Upper lobe of left lung (tissue), 6 donors: ENCODE measurements at regions not wholly inside any gene's neighbourhood (a gene's known extent, or its start where the extent isn't known, plus 50 kb on each side); places are given as distances from the start of the nearest gene placed in this dataset.
A peak's percentile ranks its signal among the peaks of the same experiment; 100 is the strongest.

Source experiments
- ATAC-seq, 2 donors: fragments of 200-7000 bp; cut with Tn5 transposase; one replicate each; pipeline ENCODE4 v1.9.1; 2022; ENCODE audit warnings: mild to moderate bottlenecking in 2 of 2, moderate library complexity in 2 of 2; ENCODE audit not compliant: low FRiP score in 2 of 2
- DNase-seq, 2 donors: peaks; one replicate each; pipeline ENCODE4 v3.0.0-alpha.2; 2019 to 2020
- H3K27ac ChIP-seq, 4 donors: fragments of 200-600 bp; sonication (generic); one replicate each; pipeline ENCODE4 v1.5.1; 2016 to 2019
- H3K27me3 ChIP-seq, 4 donors: fragments of 200-600 bp; sonication (generic); one replicate each; pipeline ENCODE4 v1.5.1; 2017 to 2019
- H3K36me3 ChIP-seq, 4 donors: fragments of 200-600 bp; sonication (generic); one replicate each; pipeline ENCODE4 v1.5.1; 2016 to 2019
- H3K4me1 ChIP-seq, 4 donors: fragments of 200-600 bp; sonication (generic); one replicate each; pipeline ENCODE4 v1.5.1; 2018 to 2019
- H3K4me3 ChIP-seq, 4 donors: fragments of 200-600 bp; sonication (generic); one replicate each; pipeline ENCODE4 v1.5.1; 2017 to 2019; ENCODE audit warnings: mild to moderate bottlenecking in 2 of 4, moderate library complexity in 1 of 4
- H3K9me3 ChIP-seq, 4 donors: fragments of 200-600 bp; sonication (generic); one replicate each; pipeline ENCODE4 v1.5.1; 2018 to 2019
- EP300 ChIP-seq, 4 donors: sonication (generic); formaldehyde crosslinking; IDR thresholded peaks; one replicate each; pipeline ENCODE4 v1.5.1; 2017; ENCODE audit warnings: antibody characterized with exemption in 4 of 4, control low read depth in 2 of 4
- POLR2A ChIP-seq, 4 donors: fragments of 450-650 bp; IDR thresholded peaks; one replicate each; pipeline ENCODE4 v1.5.1; 2016 to 2017; ENCODE audit warnings: antibody characterized with exemption in 4 of 4, mild to moderate bottlenecking in 2 of 4
- POLR2AphosphoS5 ChIP-seq, 2 donors: sonication (generic); formaldehyde crosslinking; IDR thresholded peaks; one replicate each; pipeline ENCODE4 v1.5.1; 2017; ENCODE audit warnings: antibody characterized with exemption in 2 of 2
- WGBS, 2 donors: methylation state at CpG; one replicate each; pipeline ENCODE4 v1.1.5; 2017 to 2018; 5-methylcytosine and 5-hydroxymethylcytosine counted together
- TF ChIP-seq, protein P1 (sequence below), 6 experiments: fragments of 450-650 bp in 4 of 6; fragments of 200-600 bp in 2 of 6; sonication (generic) in 2 of 6; IDR thresholded peaks; one replicate each; pipeline ENCODE4 v1.5.1; 2016 to 2019; ENCODE audit warnings: antibody characterized with exemption in 6 of 6
- donor health status: DM: no; HTN: no; CAD: no; lungs with moderate emphysema.
- donor health status: DM: no; HTN: yes; CAD: no; lungs with severe emphysema.

DNA sequence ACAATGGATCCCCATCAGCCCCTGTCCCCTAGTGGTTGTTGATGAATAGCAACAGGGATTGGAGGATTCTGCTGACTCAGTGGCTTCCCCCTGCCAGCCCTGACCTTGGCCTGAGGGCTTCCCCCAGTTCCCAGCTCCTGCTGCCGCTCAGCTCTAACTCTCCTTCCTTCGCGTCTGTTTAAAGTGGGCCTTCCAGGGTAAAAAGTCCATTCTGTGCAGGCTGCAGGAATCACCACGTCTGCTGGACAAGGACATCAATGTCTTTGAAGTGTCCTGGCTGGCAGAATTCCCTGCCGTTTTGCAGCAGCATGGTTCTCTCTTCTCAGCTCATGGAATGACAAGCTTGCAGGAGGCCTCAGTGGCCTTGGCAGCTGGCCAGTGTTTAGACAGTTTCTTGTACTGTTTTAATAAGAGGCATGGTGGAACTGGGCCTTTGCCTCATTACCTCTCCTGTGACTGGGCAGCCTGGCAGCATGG lies 152.5 kb upstream of the STX18 start:
- ATAC-seq (peak in 1 of 2 donors; percentile 25), DNase-seq (no peak)
- Histone ChIP-seq H3K4me1 (no peaks in the 10 kb centered on the region), H3K27me3 (no peaks in the 10 kb centered on the region), H3K4me3 (no peak overlapping the region), H3K27ac (no peak overlapping the region), H3K9me3 (no peaks in the 10 kb centered on the region), H3K36me3 (no peaks in the 10 kb centered on the region)
- 65 to 73% methylated on average over 5 of the region's 5 CpGs for WGBS, 2 donors
- TF ChIP-seq POLR2AphosphoS5 (IDR thresholded peaks at IDR 0.05) (no peak), POLR2A (IDR thresholded peaks at IDR 0.05) (no peak), EP300 (IDR thresholded peaks at IDR 0.05) (no peak)
- TF ChIP-seq, protein P1, sequence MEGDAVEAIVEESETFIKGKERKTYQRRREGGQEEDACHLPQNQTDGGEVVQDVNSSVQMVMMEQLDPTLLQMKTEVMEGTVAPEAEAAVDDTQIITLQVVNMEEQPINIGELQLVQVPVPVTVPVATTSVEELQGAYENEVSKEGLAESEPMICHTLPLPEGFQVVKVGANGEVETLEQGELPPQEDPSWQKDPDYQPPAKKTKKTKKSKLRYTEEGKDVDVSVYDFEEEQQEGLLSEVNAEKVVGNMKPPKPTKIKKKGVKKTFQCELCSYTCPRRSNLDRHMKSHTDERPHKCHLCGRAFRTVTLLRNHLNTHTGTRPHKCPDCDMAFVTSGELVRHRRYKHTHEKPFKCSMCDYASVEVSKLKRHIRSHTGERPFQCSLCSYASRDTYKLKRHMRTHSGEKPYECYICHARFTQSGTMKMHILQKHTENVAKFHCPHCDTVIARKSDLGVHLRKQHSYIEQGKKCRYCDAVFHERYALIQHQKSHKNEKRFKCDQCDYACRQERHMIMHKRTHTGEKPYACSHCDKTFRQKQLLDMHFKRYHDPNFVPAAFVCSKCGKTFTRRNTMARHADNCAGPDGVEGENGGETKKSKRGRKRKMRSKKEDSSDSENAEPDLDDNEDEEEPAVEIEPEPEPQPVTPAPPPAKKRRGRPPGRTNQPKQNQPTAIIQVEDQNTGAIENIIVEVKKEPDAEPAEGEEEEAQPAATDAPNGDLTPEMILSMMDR (IDR thresholded peaks at IDR 0.05) = no peak

DNA sequence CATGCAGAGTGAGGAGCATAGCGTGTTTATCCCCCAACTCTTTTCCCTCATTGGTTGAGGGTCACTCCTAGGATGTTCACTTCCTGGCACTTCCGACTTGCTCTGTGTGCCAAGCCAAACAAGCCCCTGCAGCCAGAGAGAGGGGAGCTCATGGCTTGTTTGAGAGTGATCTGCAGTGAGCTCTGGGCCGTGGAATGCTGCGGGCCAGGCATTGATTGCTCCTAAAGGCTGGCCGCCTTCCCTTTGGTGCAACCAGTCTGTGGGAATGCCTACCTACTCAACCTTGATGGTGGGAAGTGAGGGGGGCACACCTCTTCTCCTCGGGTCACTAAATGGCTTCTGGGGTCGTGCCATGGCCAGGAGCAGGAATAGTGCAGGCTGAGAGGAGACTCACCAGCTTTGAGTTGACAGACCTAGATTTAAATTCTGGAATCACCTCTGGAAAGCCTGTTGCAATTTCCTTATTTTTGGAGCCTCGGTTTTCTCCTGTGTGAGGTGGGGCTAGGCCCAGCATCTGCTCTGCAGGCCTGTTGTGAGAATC lies 152.0 kb upstream of the STX18 start:
- TF ChIP-seq POLR2AphosphoS5 (IDR thresholded peaks at IDR 0.05) = no peak
- Histone ChIP-seq H3K27me3 (no peaks in the 10 kb centered on the region), H3K27ac (no peak overlapping the region), H3K9me3 (no peaks in the 10 kb centered on the region), H3K36me3 (no peaks in the 10 kb centered on the region), H3K4me3 (no peak overlapping the region), H3K4me1 (no peaks in the 10 kb centered on the region)
- WGBS, 2 donors = 64 to 88% methylated on average over 3 to 8 of the region's 8 CpGs
- ATAC-seq (no peak), DNase-seq (no peak)

DNA sequence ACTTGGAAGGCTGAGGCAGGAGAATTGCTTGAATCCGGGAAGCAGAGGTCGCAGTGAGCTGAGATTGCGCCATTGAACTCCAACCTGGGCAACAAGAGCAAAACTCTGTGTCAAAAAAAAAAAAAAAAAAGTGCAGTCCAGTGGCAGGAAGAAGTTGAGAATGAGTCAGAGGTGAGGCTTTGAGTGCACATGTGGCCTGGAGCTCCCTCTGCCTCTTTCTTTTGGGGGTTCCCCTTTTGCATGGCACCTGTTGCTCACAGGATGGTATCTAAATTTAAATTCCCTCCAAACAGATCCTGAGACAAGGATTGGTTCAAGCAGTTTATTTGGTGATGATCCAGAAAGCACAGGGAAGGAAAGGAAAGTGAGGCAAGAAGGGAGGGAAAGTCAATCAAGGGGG lies 151.4 kb upstream of the STX18 start:
- no peaks in the 10 kb centered on the region for H3K9me3 ChIP-seq
- 86 to 87% methylated on average over 3 of the region's 3 CpGs for WGBS, 2 donors
- DNase-seq (no peak), ATAC-seq (no peak)
- no peak overlapping the region for H3K4me3 ChIP-seq
- TF ChIP-seq POLR2AphosphoS5 (IDR thresholded peaks at IDR 0.05) (no peak), POLR2A (IDR thresholded peaks at IDR 0.05) (no peak), EP300 (IDR thresholded peaks at IDR 0.05) (no peak)
- TF ChIP-seq, protein P1 (IDR thresholded peaks at IDR 0.05) = no peak
- no peak overlapping the region for H3K27ac ChIP-seq
- no peaks in the 10 kb centered on the region for H3K27me3 ChIP-seq
- no peaks in the 10 kb centered on the region for H3K36me3 ChIP-seq
- no peaks in the 10 kb centered on the region for H3K4me1 ChIP-seq

DNA sequence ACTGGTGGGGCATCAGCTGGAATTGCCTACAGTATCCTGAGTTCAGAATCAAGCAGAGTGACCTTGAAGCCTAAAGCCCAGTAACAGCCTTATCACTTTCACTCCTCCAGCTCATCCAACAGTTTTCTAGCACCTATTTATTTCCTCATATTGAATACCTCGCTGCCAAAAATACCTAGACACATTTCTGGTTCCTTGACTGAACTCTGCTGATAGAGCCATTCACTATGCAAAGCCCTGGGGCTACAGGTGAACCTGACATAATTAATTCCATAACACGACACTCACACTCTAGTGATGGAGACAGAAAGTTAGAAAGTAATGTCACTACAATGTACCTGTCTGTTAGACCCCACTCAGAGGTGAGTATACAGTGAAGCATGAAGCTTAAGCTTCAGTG lies 149.0 kb upstream of the STX18 start:
- no peaks in the 10 kb centered on the region for H3K4me1 ChIP-seq
- no peak overlapping the region for H3K27ac ChIP-seq
- TF ChIP-seq EP300 (IDR thresholded peaks at IDR 0.05) = no peak
- no peak for TF ChIP-seq POLR2AphosphoS5 (IDR thresholded peaks at IDR 0.05)
- TF ChIP-seq POLR2A (IDR thresholded peaks at IDR 0.05) = no peak
- TF ChIP-seq, protein P1 (IDR thresholded peaks at IDR 0.05) = no peak
- no peaks in the 10 kb centered on the region for H3K27me3 ChIP-seq
- H3K4me3 ChIP-seq = no peak overlapping the region
- H3K36me3 ChIP-seq = no peaks in the 10 kb centered on the region
- 88 to 96% methylated on average over 2 of the region's 2 CpGs for WGBS, 2 donors
- DNase-seq (no peak), ATAC-seq (no peak)
- no peaks in the 10 kb centered on the region for H3K9me3 ChIP-seq

DNA sequence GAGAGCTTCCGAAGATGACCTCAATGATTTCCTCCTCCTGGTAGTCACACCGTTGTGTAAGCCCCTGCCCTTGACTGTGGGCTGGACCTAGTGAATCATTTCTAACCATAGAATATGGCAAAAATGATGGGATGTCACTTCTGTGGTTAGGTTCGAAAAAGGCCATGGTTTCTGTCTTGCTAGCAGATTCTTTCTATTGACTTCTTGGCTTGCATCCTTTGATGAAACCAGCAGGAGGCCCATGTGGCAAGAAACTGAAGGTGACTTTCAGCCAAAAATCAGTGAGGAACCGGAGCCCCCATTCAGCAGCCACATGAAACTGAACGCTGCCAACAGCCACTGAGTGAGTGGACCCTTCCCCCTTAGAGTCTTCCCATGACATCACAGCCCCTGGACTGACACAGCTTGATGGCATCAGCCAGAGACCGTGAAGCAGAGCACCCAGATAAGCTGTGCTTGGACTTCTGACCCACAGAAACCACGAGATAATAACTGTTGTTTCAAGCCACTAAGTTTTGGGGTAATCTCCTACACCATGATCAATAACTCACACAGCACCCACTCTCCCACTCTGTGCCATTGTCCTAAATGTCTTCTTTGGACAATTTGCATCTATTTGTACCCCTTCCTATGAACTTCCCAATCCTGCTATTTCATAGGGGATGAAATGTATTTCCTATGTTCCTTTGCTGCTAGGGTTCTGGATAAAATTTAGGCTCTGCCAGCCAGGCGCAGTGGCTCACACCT lies 148.0 kb upstream of the STX18 start:
- DNase-seq (no peak), ATAC-seq (no peak)
- Histone ChIP-seq H3K4me3 (no peak overlapping the region), H3K4me1 (no peaks in the 10 kb centered on the region), H3K9me3 (no peaks in the 10 kb centered on the region), H3K27ac (no peak overlapping the region), H3K27me3 (no peaks in the 10 kb centered on the region), H3K36me3 (no peaks in the 10 kb centered on the region)
- TF ChIP-seq POLR2A (IDR thresholded peaks at IDR 0.05) (no peak), POLR2AphosphoS5 (IDR thresholded peaks at IDR 0.05) (no peak), EP300 (IDR thresholded peaks at IDR 0.05) (no peak)
- TF ChIP-seq, protein P1 (IDR thresholded peaks at IDR 0.05) = no peak
- WGBS, 2 donors = 86 to 90% methylated on average over 8 of the region's 8 CpGs
